H1 (cell line): ENCODE measurements at regions not wholly inside any gene's neighbourhood (a gene's known extent, or its start where the extent isn't known, plus 50 kb on each side); places are given as distances from the start of the nearest gene placed in this dataset.

Source experiments
- CEBPB ChIP-seq: IDR thresholded peaks from 2 replicates; pipeline ENCODE4 v1.6.1; 2012; ENCODE audit warnings: low read depth, low read length
- EZH2 ChIP-seq: fragments of 200-600 bp; sonication (generic); IDR thresholded peaks from 2 replicates; pipeline ENCODE4 v1.7.1; 2012; ENCODE audit warnings: low read depth, mild to moderate bottlenecking, moderate library complexity, low read length, inconsistent platforms; ENCODE audit not compliant: severe bottlenecking
- GABPA ChIP-seq: IDR thresholded peaks from 2 replicates; pipeline ENCODE4 v1.6.1; 2011; ENCODE audit warnings: mild to moderate bottlenecking, low read length, moderate library complexity, borderline replicate concordance; ENCODE audit not compliant: insufficient read depth
- PHF8 ChIP-seq: fragments of 200-600 bp; sonication (generic); conservative IDR thresholded peaks from 2 replicates; pipeline ENCODE4 v1.7.1; 2012; ENCODE audit warnings: low read depth, mild to moderate bottlenecking, inconsistent platforms, low read length, moderate library complexity
- TF ChIP-seq, protein P1 (sequence below), 3 experiments: IDR thresholded peaks; 1 replicate in 2 of 3; 2 replicates in 1 of 3; pipeline versions ENCODE4 v1.5.1 to v1.6.1; 2011; ENCODE audit warnings: low read length in 3 of 3, mild to moderate bottlenecking in 3 of 3, inconsistent platforms in 2 of 3, low read depth in 1 of 3, moderate library complexity in 1 of 3; ENCODE audit not compliant: insufficient read depth in 1 of 3; ENCODE audit errors: control extremely low read depth in 1 of 3
- TF ChIP-seq, protein P2 (sequence below): IDR thresholded peaks from 2 replicates; pipeline ENCODE4 v1.6.1; 2012; ENCODE audit warnings: inconsistent platforms

DNA sequence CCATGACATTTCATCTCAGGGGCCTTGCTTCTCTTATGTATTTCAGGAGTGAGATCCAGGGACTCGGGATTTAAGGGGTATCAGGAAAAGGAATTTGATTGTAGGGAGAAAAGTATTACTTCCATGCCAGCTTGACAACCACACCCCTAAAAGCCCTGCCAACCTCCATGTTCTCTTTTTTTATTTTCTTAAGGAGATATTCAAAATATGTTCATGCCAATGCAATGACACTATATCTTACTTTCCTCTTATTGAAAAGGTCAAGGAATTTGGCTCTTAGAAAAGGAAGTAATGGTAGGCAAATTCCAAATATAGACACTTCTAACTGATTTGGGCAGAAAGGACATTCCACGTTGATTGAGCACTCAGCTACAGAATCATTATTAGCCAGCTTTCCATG lies 407.5 kb upstream of the NECTIN3 start:
- TF ChIP-seq, protein P1, sequence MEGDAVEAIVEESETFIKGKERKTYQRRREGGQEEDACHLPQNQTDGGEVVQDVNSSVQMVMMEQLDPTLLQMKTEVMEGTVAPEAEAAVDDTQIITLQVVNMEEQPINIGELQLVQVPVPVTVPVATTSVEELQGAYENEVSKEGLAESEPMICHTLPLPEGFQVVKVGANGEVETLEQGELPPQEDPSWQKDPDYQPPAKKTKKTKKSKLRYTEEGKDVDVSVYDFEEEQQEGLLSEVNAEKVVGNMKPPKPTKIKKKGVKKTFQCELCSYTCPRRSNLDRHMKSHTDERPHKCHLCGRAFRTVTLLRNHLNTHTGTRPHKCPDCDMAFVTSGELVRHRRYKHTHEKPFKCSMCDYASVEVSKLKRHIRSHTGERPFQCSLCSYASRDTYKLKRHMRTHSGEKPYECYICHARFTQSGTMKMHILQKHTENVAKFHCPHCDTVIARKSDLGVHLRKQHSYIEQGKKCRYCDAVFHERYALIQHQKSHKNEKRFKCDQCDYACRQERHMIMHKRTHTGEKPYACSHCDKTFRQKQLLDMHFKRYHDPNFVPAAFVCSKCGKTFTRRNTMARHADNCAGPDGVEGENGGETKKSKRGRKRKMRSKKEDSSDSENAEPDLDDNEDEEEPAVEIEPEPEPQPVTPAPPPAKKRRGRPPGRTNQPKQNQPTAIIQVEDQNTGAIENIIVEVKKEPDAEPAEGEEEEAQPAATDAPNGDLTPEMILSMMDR (IDR thresholded peaks at IDR 0.05; ENCODE audit: control extremely low read depth in 1 of 3, insufficient read depth in 1 of 3, low read depth in 1 of 3, low read length in 3 of 3) = no peak
- TF ChIP-seq, protein P2, sequence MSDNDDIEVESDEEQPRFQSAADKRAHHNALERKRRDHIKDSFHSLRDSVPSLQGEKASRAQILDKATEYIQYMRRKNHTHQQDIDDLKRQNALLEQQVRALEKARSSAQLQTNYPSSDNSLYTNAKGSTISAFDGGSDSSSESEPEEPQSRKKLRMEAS = no peak
- no peak for TF ChIP-seq CEBPB
- no peak for TF ChIP-seq GABPA
- TF ChIP-seq PHF8 = no peak
- TF ChIP-seq EZH2 = no peak
